GM12891 (cell line): ENCODE measurements at regions not wholly inside any gene's neighbourhood (a gene's known extent, or its start where the extent isn't known, plus 50 kb on each side); places are given as distances from the start of the nearest gene placed in this dataset.

Experiments used
- PAX5 ChIP-seq: IDR thresholded peaks from 2 replicates; pipeline ENCODE4 v1.6.1; 2011; ENCODE audit warnings: low read length, moderate library complexity, mild to moderate bottlenecking; ENCODE audit not compliant: insufficient read depth, severe bottlenecking
- POLR2A ChIP-seq: IDR thresholded peaks from 2 replicates; pipeline ENCODE4 v1.6.1; 2011; ENCODE audit warnings: low read depth, low read length, control low read depth
- POLR2AphosphoS5 ChIP-seq: IDR thresholded peaks from 2 replicates; pipeline ENCODE4 v1.6.1; 2011; ENCODE audit warnings: low read depth, low read length, control low read depth
- POU2F2 ChIP-seq: IDR thresholded peaks from 2 replicates; pipeline ENCODE4 v1.6.1; 2011; ENCODE audit warnings: low read depth, mild to moderate bottlenecking, control low read depth, low read length, moderate library complexity
- TAF1 ChIP-seq: IDR thresholded peaks from 2 replicates; pipeline ENCODE4 v1.6.1; 2011; ENCODE audit warnings: low read depth, low read length, control low read depth

GRCh38 chr5:158406884-158407823 lies 548.2 kb upstream of the CLINT1 start:
- no peak for TF ChIP-seq POLR2AphosphoS5
- TF ChIP-seq POLR2A, result no peak; the same call in 1 of the 2 replicates
- no peak for TF ChIP-seq TAF1
- TF ChIP-seq PAX5, result no peak
- TF ChIP-seq POU2F2, result no peak
